Fibroblast of skin of right biceps (primary cell): ENCODE measurements at regions not wholly inside any gene's neighbourhood (a gene's known extent, or its start where the extent isn't known, plus 50 kb on each side); places are given as distances from the start of the nearest gene placed in this dataset.
"Not testable (repeated sequence)": the region's sequence is repeated elsewhere in the genome, so short reads cannot be mapped to it uniquely, and the experiment has no call there.

Experiments
- DNase-seq: peaks from one replicate; pipeline ENCODE4 v3.0.0-alpha.2; 2013

- not testable (repeated sequence) for DNase-seq
Measured at GRCh38 chr21:13802757-13803156, 193.2 kb downstream of the POTED start.
